Naive thymus-derived CD4-positive, alpha-beta T cell (primary cell): ENCODE measurements at regions not wholly inside any gene's neighbourhood (a gene's known extent, or its start where the extent isn't known, plus 50 kb on each side); places are given as distances from the start of the nearest gene placed in this dataset.

Experiments
- ATAC-seq: fragments of 150-1000 bp; cut with Tn5 transposase; 2 replicates; pipeline ENCODE4 v1.10.0; 2021; ENCODE audit warnings: mild to moderate bottlenecking, moderate library complexity
- CTCF ChIA-PET: fragments of 350-600 bp; sonication (Branson Sonifier 250); formaldehyde crosslinking; loops from one replicate; lab custom pipeline; 2021; ENCODE audit warnings: antibody characterized with exemption; lab: Charles Lee
- POLR2A ChIA-PET: fragments of 350-600 bp; sonication (Branson Sonifier 250); formaldehyde crosslinking; loops from one replicate; lab custom pipeline; 2021; ENCODE audit warnings: antibody characterized with exemption, inconsistent platforms; lab: Charles Lee
- DNase-seq, 9 donors: peaks; one replicate each; pipeline versions ENCODE4 v3.0.0 to v3.0.0-alpha.2; 2020 to 2022; ENCODE audit warnings: mixed read lengths in 1 of 9
- H3K27ac ChIP-seq: one replicate; pipeline ENCODE4 v1.7.0; 2013; ENCODE audit warnings: mild to moderate bottlenecking, low read depth, low read length, moderate library complexity
- H3K27me3 ChIP-seq, 2 donors: one replicate each; pipeline ENCODE4 v1.7.0; 2013; ENCODE audit warnings: low read length in 2 of 2, mild to moderate bottlenecking in 2 of 2, moderate library complexity in 2 of 2; ENCODE audit not compliant: control insufficient read depth in 2 of 2, insufficient read depth in 2 of 2
- H3K36me3 ChIP-seq, 3 experiments: 1 replicate in 2 of 3; 2 replicates in 1 of 3; pipeline ENCODE4 v1.7.0; 2013; ENCODE audit warnings: low read length in 3 of 3, mild to moderate bottlenecking in 3 of 3, moderate library complexity in 1 of 3; ENCODE audit not compliant: insufficient read depth in 3 of 3, control insufficient read depth in 2 of 3
- H3K4me1 ChIP-seq, 2 donors: one replicate each; pipeline ENCODE4 v1.7.0; 2013; ENCODE audit warnings: low read length in 2 of 2, mild to moderate bottlenecking in 2 of 2, moderate library complexity in 1 of 2; ENCODE audit not compliant: control insufficient read depth in 2 of 2, insufficient read depth in 2 of 2
- H3K4me3 ChIP-seq: 2 replicates; pipeline ENCODE4 v1.7.0; 2013; ENCODE audit warnings: mild to moderate bottlenecking, low read length
- H3K9me3 ChIP-seq, 3 experiments: 1 replicate in 2 of 3; 2 replicates in 1 of 3; pipeline ENCODE4 v1.7.0; 2013; ENCODE audit warnings: low read length in 3 of 3; ENCODE audit not compliant: control insufficient read depth in 2 of 3
- H3K27ac Mint-ChIP-seq, 9 donors: one replicate each; pipeline ENCODE4 v1.8.0; 2020 to 2022; ENCODE audit warnings: mixed read lengths in 9 of 9, mild to moderate bottlenecking in 8 of 9, moderate library complexity in 5 of 9, inconsistent platforms in 2 of 9
- H3K27me3 Mint-ChIP-seq, 5 donors: one replicate each; pipeline ENCODE4 v1.8.0; 2021 to 2022; ENCODE audit warnings: mixed read lengths in 5 of 5, mild to moderate bottlenecking in 1 of 5
- H3K36me3 Mint-ChIP-seq, 5 donors: one replicate each; pipeline ENCODE4 v1.8.0; 2020 to 2022; ENCODE audit warnings: mixed read lengths in 5 of 5, mild to moderate bottlenecking in 3 of 5, inconsistent platforms in 1 of 5
- H3K4me1 Mint-ChIP-seq, 7 donors: one replicate each; pipeline ENCODE4 v1.8.0; 2020 to 2022; ENCODE audit warnings: mixed read lengths in 7 of 7, mild to moderate bottlenecking in 3 of 7, inconsistent platforms in 1 of 7
- H3K4me3 Mint-ChIP-seq, 10 donors: one replicate each; pipeline ENCODE4 v1.8.0; 2020 to 2022; ENCODE audit warnings: mild to moderate bottlenecking in 10 of 10, mixed read lengths in 10 of 10, moderate library complexity in 6 of 10, inconsistent platforms in 2 of 10
- H3K9me3 Mint-ChIP-seq, 11 donors: one replicate each; pipeline ENCODE4 v1.8.0; 2020 to 2022; ENCODE audit warnings: mixed read lengths in 11 of 11, mild to moderate bottlenecking in 4 of 11, inconsistent platforms in 1 of 11, moderate library complexity in 1 of 11
- intact Hi-C, 2 donors: fragments of 100-400 bp; cut with micrococcal nuclease; formaldehyde crosslinking; loops; one replicate each; pipeline ENCODE4 v1.15.1; 2023

GRCh38 chr4:153127760-153128494 is 76.3 kb upstream of the TRIM2 start:
- Mint-ChIP-seq H3K9me3 (peaks cover 0 to 7% (median 0%) of the 10 kb centered on the region in 11 donors), H3K27me3 (peaks cover 0 to 29% (median 0%) of the 10 kb centered on the region in 5 donors), H3K27ac (peak overlapping the region in 8 of 9 donors; percentile 25 to 91 (median 64)), H3K36me3 (no peaks in the 10 kb centered on the region), H3K4me1 (peaks cover 0 to 8% (median 5%) of the 10 kb centered on the region in 7 donors), H3K4me3 (no peak overlapping the region)
- H3K4me1 ChIP-seq, result no peaks in the 10 kb centered on the region
- H3K4me3 ChIP-seq, result no peak overlapping the region
- no peaks in the 10 kb centered on the region for H3K27me3 ChIP-seq
- intact Hi-C loops, result loop anchor here (1.0 to 10.0 kb wide), 5 partner anchors 12 to 282 kb away; partner anchors contain the start of gene FHDC1 (in 2 of the 2)
- H3K27ac ChIP-seq, result no peak overlapping the region
- no peaks in the 10 kb centered on the region for H3K9me3 ChIP-seq
- ATAC-seq, result peak; percentile 91
- CTCF ChIA-PET, result interaction anchor here (0.7 to 7.7 kb wide), 31 partner anchors 9 to 626 kb away, joined by 3 to 193 read pairs (median 4); no protein-coding TSS in a partner anchor
- DNase-seq, result peak; percentile 67 to 91 (median 81)
- no peaks in the 10 kb centered on the region for H3K36me3 ChIP-seq
- POLR2A ChIA-PET, result interaction anchor here (0.8 to 4.0 kb wide), 8 partner anchors 9 to 281 kb away, joined by 3 to 23 read pairs (median 4); no protein-coding TSS in a partner anchor

- ChIA-PET POLR2A (no interaction called here), CTCF (interaction anchor here (0.7 to 1.8 kb wide), 5 partner anchors 11 to 49 kb away, joined by 3 to 6 read pairs (median 4); no protein-coding TSS in a partner anchor)
- peaks cover 0 to 7% (median 0%) of the 10 kb centered on the region in 11 donors for H3K9me3 Mint-ChIP-seq
- H3K27ac Mint-ChIP-seq, result peak overlapping the region in 1 of 9 donors; percentile 14
- H3K4me3 ChIP-seq, result no peak overlapping the region
- H3K4me1 ChIP-seq, result no peaks in the 10 kb centered on the region
- H3K27me3 ChIP-seq, result no peaks in the 10 kb centered on the region
- intact Hi-C loops, result no loop called here
- H3K36me3 ChIP-seq, result no peaks in the 10 kb centered on the region
- H3K27ac ChIP-seq, result no peak overlapping the region
- H3K4me3 Mint-ChIP-seq, result no peak overlapping the region
- H3K4me1 Mint-ChIP-seq, result peaks cover 4 to 24% (median 6%) of the 10 kb centered on the region in 7 donors
- peaks cover 0 to 35% (median 0%) of the 10 kb centered on the region in 5 donors for H3K27me3 Mint-ChIP-seq
- no peaks in the 10 kb centered on the region for H3K9me3 ChIP-seq
- H3K36me3 Mint-ChIP-seq, result no peaks in the 10 kb centered on the region
- ATAC-seq, result no peak
- no peak for DNase-seq
Measured at GRCh38 chr4:153131596-153131995, 72.6 kb upstream of the TRIM2 start.

- H3K27me3 Mint-ChIP-seq, result peaks cover 0 to 27% (median 0%) of the 10 kb centered on the region in 5 donors
- H3K4me3 Mint-ChIP-seq, result no peak overlapping the region
- peaks cover 0 to 18% (median 0%) of the 10 kb centered on the region in 7 donors for H3K4me1 Mint-ChIP-seq
- H3K36me3 Mint-ChIP-seq, result no peaks in the 10 kb centered on the region
- CTCF ChIA-PET, result interaction anchor here (0.7 to 2.6 kb wide), 2 partner anchors 9 to 54 kb away, joined by 4 to 11 read pairs; no protein-coding TSS in a partner anchor
- Histone ChIP-seq H3K9me3 (no peaks in the 10 kb centered on the region), H3K4me1 (no peaks in the 10 kb centered on the region), H3K4me3 (no peak overlapping the region), H3K36me3 (no peaks in the 10 kb centered on the region), H3K27ac (no peak overlapping the region), H3K27me3 (no peaks in the 10 kb centered on the region)
- peaks cover 0 to 2% (median 0%) of the 10 kb centered on the region in 11 donors for H3K9me3 Mint-ChIP-seq
- DNase-seq (no peak), ATAC-seq (no peak)
- no peak overlapping the region for H3K27ac Mint-ChIP-seq
- POLR2A ChIA-PET, result no interaction called here
- intact Hi-C loops, result no loop called here
Measured at GRCh38 chr4:153137159-153137558, 67.1 kb upstream of the TRIM2 start.

- Mint-ChIP-seq H3K9me3 (peaks cover 0 to 2% (median 0%) of the 10 kb centered on the region in 11 donors), H3K27me3 (peaks cover 0 to 22% (median 0%) of the 10 kb centered on the region in 5 donors), H3K4me1 (peaks cover 0 to 18% (median 0%) of the 10 kb centered on the region in 7 donors), H3K27ac (no peak overlapping the region), H3K4me3 (no peak overlapping the region), H3K36me3 (no peaks in the 10 kb centered on the region)
- H3K4me1 ChIP-seq, result no peaks in the 10 kb centered on the region
- no peak overlapping the region for H3K4me3 ChIP-seq
- no peak overlapping the region for H3K27ac ChIP-seq
- no peaks in the 10 kb centered on the region for H3K36me3 ChIP-seq
- no peaks in the 10 kb centered on the region for H3K9me3 ChIP-seq
- POLR2A ChIA-PET, result no interaction called here
- DNase-seq (no peak), ATAC-seq (no peak)
- intact Hi-C loops, result no loop called here
- H3K27me3 ChIP-seq, result no peaks in the 10 kb centered on the region
- CTCF ChIA-PET, result interaction anchor here (0.7 to 2.6 kb wide), 2 partner anchors 8 to 10 kb away, joined by 3 to 11 read pairs; no protein-coding TSS in a partner anchor
Measured at GRCh38 chr4:153137677-153138630, 66.3 kb upstream of the TRIM2 start.

GRCh38 chr4:153138736-153139135 is 65.5 kb upstream of the TRIM2 start:
- CTCF ChIA-PET, result no interaction called here

GRCh38 chr4:153140294-153140693 is 63.9 kb upstream of the TRIM2 start:
- H3K27me3 Mint-ChIP-seq, result peaks cover 0 to 24% (median 0%) of the 10 kb centered on the region in 5 donors
- H3K36me3 ChIP-seq, result no peaks in the 10 kb centered on the region
- H3K4me3 ChIP-seq, result no peak overlapping the region
- H3K27ac Mint-ChIP-seq, result no peak overlapping the region
- no peak for ATAC-seq
- DNase-seq, result no peak
- peaks cover 0 to 5% (median 0%) of the 10 kb centered on the region in 7 donors for H3K4me1 Mint-ChIP-seq
- no peaks in the 10 kb centered on the region for H3K27me3 ChIP-seq
- H3K9me3 ChIP-seq, result no peaks in the 10 kb centered on the region
- no peak overlapping the region for H3K27ac ChIP-seq
- peaks cover 0 to 2% (median 0%) of the 10 kb centered on the region in 11 donors for H3K9me3 Mint-ChIP-seq
- H3K4me3 Mint-ChIP-seq, result no peak overlapping the region
- no peaks in the 10 kb centered on the region for H3K4me1 ChIP-seq
- POLR2A ChIA-PET, result no interaction called here
- CTCF ChIA-PET, result interaction anchor here (0.6 to 1.1 kb wide), 2 partner anchors 16 to 1002 kb away, joined by 3 read pairs; no protein-coding TSS in a partner anchor
- intact Hi-C loops, result loop anchor here in 1 of 2 donors (5.0 kb wide), 1 partner anchor 287 kb away; no protein-coding TSS in a partner anchor
- no peaks in the 10 kb centered on the region for H3K36me3 Mint-ChIP-seq

More at GRCh38 chr4:153138736-153139135, 65.5 kb upstream of the TRIM2 start:
- H3K4me1 ChIP-seq, result no peaks in the 10 kb centered on the region
- H3K4me3 Mint-ChIP-seq, result no peak overlapping the region
- no peaks in the 10 kb centered on the region for H3K36me3 ChIP-seq
- no peak for DNase-seq
- POLR2A ChIA-PET, result no interaction called here
- intact Hi-C loops, result no loop called here
- H3K36me3 Mint-ChIP-seq, result no peaks in the 10 kb centered on the region
- peaks cover 0 to 2% (median 0%) of the 10 kb centered on the region in 11 donors for H3K9me3 Mint-ChIP-seq
- peak overlapping the region in 2 of 9 donors; percentile 0 to 8 for H3K27ac Mint-ChIP-seq
- peak; percentile 63 for ATAC-seq
- no peaks in the 10 kb centered on the region for H3K27me3 ChIP-seq
- no peak overlapping the region for H3K27ac ChIP-seq
- peaks cover 0 to 18% (median 0%) of the 10 kb centered on the region in 7 donors for H3K4me1 Mint-ChIP-seq
- peaks cover 0 to 25% (median 0%) of the 10 kb centered on the region in 5 donors for H3K27me3 Mint-ChIP-seq
- H3K4me3 ChIP-seq, result no peak overlapping the region
- no peaks in the 10 kb centered on the region for H3K9me3 ChIP-seq
